Mesenchymal stem cell (in vitro differentiated cells and primary cell): ENCODE measurements at regions not wholly inside any gene's neighbourhood (a gene's known extent, or its start where the extent isn't known, plus 50 kb on each side); places are given as distances from the start of the nearest gene placed in this dataset.
A peak's percentile ranks its signal among the peaks of the same experiment; 100 is the strongest.

Experiments used
- DNase-seq: peaks from one replicate; pipeline ENCODE4 v3.0.0-alpha.2; 2013
- H2AFZ ChIP-seq: one replicate; pipeline ENCODE4 v1.6.1; 2013; ENCODE audit warnings: low read depth, mild to moderate bottlenecking, control low read depth, inconsistent platforms, low read length, moderate library complexity
- H2AK5ac ChIP-seq: 2 replicates; pipeline ENCODE4 v1.6.1; 2013; ENCODE audit warnings: low read length, moderate library complexity, mild to moderate bottlenecking, inconsistent platforms; ENCODE audit not compliant: severe bottlenecking
- H2BK120ac ChIP-seq: one replicate; pipeline ENCODE4 v1.6.1; 2013; ENCODE audit warnings: low read depth, mild to moderate bottlenecking, inconsistent platforms, low read length, moderate library complexity
- H2BK12ac ChIP-seq, 2 experiments: one replicate each; pipeline ENCODE4 v1.6.1; 2013; ENCODE audit warnings: inconsistent platforms in 2 of 2, low read length in 2 of 2, mild to moderate bottlenecking in 2 of 2, moderate library complexity in 2 of 2, control low read depth in 1 of 2
- H2BK15ac ChIP-seq: one replicate; pipeline ENCODE4 v1.6.1; 2013; ENCODE audit warnings: mild to moderate bottlenecking, low read depth, inconsistent platforms; ENCODE audit not compliant: poor library complexity, severe bottlenecking
- H2BK5ac ChIP-seq: 2 replicates; pipeline ENCODE4 v1.6.1; 2013; ENCODE audit warnings: low read depth, mild to moderate bottlenecking, low read length, control low read depth, inconsistent platforms; ENCODE audit not compliant: poor library complexity, severe bottlenecking
- H3K14ac ChIP-seq, 2 experiments: one replicate each; pipeline ENCODE4 v1.6.1; 2013; ENCODE audit warnings: inconsistent platforms in 2 of 2, low read length in 2 of 2, control low read depth in 1 of 2, mild to moderate bottlenecking in 1 of 2, moderate library complexity in 1 of 2
- H3K18ac ChIP-seq, 2 experiments: one replicate each; pipeline ENCODE4 v1.6.1; 2013; ENCODE audit warnings: inconsistent platforms in 2 of 2, low read length in 2 of 2, control low read depth in 1 of 2, low read depth in 1 of 2, mild to moderate bottlenecking in 1 of 2
- H3K23ac ChIP-seq, 2 experiments: one replicate each; pipeline ENCODE4 v1.6.1; 2013; ENCODE audit warnings: inconsistent platforms in 2 of 2, low read length in 2 of 2, mild to moderate bottlenecking in 2 of 2, moderate library complexity in 2 of 2, control low read depth in 1 of 2
- H3K27ac ChIP-seq: 2 replicates; pipeline ENCODE4 v1.5.1; 2013; ENCODE audit warnings: mild to moderate bottlenecking, moderate library complexity, low read length, control low read depth, inconsistent platforms; ENCODE audit not compliant: poor library complexity, severe bottlenecking
- H3K27me3 ChIP-seq, 2 experiments: 2 replicates each; pipeline versions ENCODE4 v1.6.1 to v1.7.0; 2013; ENCODE audit warnings: low read length in 2 of 2, mild to moderate bottlenecking in 2 of 2, moderate library complexity in 2 of 2, control low read depth in 1 of 2, inconsistent platforms in 1 of 2; ENCODE audit not compliant: control insufficient read depth in 1 of 2, insufficient read depth in 1 of 2
- H3K36me3 ChIP-seq, 2 experiments: 2 replicates each; pipeline versions ENCODE4 v1.6.1 to v1.7.0; 2013; ENCODE audit warnings: low read length in 2 of 2, control low read depth in 1 of 2, inconsistent platforms in 1 of 2, low read depth in 1 of 2, mild to moderate bottlenecking in 1 of 2; ENCODE audit not compliant: insufficient read depth in 2 of 2, control insufficient read depth in 1 of 2
- H3K4ac ChIP-seq, 2 experiments: one replicate each; pipeline ENCODE4 v1.6.1; 2013; ENCODE audit warnings: inconsistent platforms in 2 of 2, low read length in 2 of 2, mild to moderate bottlenecking in 2 of 2, moderate library complexity in 2 of 2, control low read depth in 1 of 2, low read depth in 1 of 2
- H3K4me1 ChIP-seq: 2 replicates; pipeline ENCODE4 v1.6.1; 2013; ENCODE audit warnings: low read depth, low read length, control low read depth; ENCODE audit not compliant: control insufficient read depth, insufficient read depth
- H3K4me2 ChIP-seq: 2 replicates; pipeline ENCODE4 v1.6.1; 2013; ENCODE audit warnings: low read length, mild to moderate bottlenecking, inconsistent platforms; ENCODE audit not compliant: poor library complexity, severe bottlenecking
- H3K4me3 ChIP-seq, 2 experiments: 2 replicates each; pipeline versions ENCODE4 v1.5.1 to v1.7.0; 2013; ENCODE audit warnings: low read length in 2 of 2, mild to moderate bottlenecking in 2 of 2, control low read depth in 1 of 2, low read depth in 1 of 2; ENCODE audit not compliant: insufficient read depth in 1 of 2
- H3K79me1 ChIP-seq: replicated peaks from 2 replicates; pipeline ENCODE4 v1.6.1; 2013; ENCODE audit warnings: mild to moderate bottlenecking, control low read depth, low read length, inconsistent platforms; ENCODE audit not compliant: poor library complexity, severe bottlenecking
- H3K9ac ChIP-seq: 2 replicates; pipeline ENCODE4 v1.7.0; 2013; ENCODE audit warnings: mild to moderate bottlenecking, low read length, moderate library complexity
- H3K9me3 ChIP-seq: 2 replicates; pipeline ENCODE4 v1.7.0; 2013; ENCODE audit warnings: mild to moderate bottlenecking, low read length; ENCODE audit not compliant: control insufficient read depth
- H4K8ac ChIP-seq: one replicate; pipeline ENCODE4 v1.6.1; 2013; ENCODE audit warnings: inconsistent platforms, mild to moderate bottlenecking, low read length, moderate library complexity
- H4K91ac ChIP-seq: one replicate; pipeline ENCODE4 v1.6.1; 2013; ENCODE audit warnings: mild to moderate bottlenecking, low read length, inconsistent platforms
- WGBS: methylation state at CpG from one replicate; pipeline ENCODE4 v1.1.7; 2013; ENCODE audit warnings: mixed read lengths; 5-methylcytosine and 5-hydroxymethylcytosine counted together

- no peak for DNase-seq
- Histone ChIP-seq H4K8ac (no peak overlapping the region), H3K4ac (no peak overlapping the region), H2BK120ac (no peak overlapping the region), H3K4me2 (no peak overlapping the region), H2AK5ac (no peak overlapping the region), H3K4me1 (no peaks in the 10 kb centered on the region), H3K79me1 (no peaks in the 10 kb centered on the region), H4K91ac (no peak overlapping the region), H3K18ac (no peak overlapping the region), H3K27ac (no peak overlapping the region), H3K9me3 (no peaks in the 10 kb centered on the region), H3K14ac (no peak overlapping the region), H3K23ac (no peak overlapping the region), H2BK12ac (no peak overlapping the region), H3K4me3 (peak overlapping the region in 1 of 2 experiments; percentile 61), H3K27me3 (no peaks in the 10 kb centered on the region), H2BK15ac (no peak overlapping the region), H3K9ac (peak overlapping the region; percentile 79), H2AFZ (no peak overlapping the region), H2BK5ac (no peak overlapping the region), H3K36me3 (no peaks in the 10 kb centered on the region)
- WGBS: 91% methylated on average over 5 of the region's 5 CpGs
Measured at GRCh38 chr2:57882895-57883515, 163.6 kb upstream of the VRK2 start.

DNA sequence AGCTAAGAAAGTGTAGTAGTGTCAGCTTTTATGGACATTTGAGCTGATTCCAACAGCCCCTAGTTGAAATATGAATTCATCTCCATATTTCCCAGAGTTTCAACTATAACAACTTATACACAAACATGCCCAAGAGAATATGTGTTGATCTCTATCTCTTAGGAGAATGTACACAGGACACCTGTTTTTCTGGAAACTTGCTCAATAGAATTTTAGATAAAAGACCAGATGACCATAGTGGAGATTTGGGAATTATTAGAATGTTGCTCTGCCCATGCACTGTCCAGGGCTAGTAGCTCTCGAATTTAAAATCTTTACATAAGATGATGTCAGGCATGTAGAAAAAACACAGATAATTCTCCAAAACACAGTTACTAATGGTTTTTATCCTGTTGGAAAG, 162.3 kb upstream of the VRK2 start:
- WGBS: no CpG with 5 or more reads among the region's 1 CpG
- Histone ChIP-seq H4K91ac (no peak overlapping the region), H3K18ac (no peak overlapping the region), H2BK15ac (no peak overlapping the region), H3K14ac (no peak overlapping the region), H3K9ac (no peak overlapping the region), H3K27ac (no peak overlapping the region), H3K36me3 (no peaks in the 10 kb centered on the region), H3K79me1 (no peaks in the 10 kb centered on the region), H3K4me3 (no peak overlapping the region), H3K4ac (no peak overlapping the region), H2AK5ac (no peak overlapping the region), H3K27me3 (no peaks in the 10 kb centered on the region), H4K8ac (no peak overlapping the region), H2BK12ac (no peak overlapping the region), H3K9me3 (no peaks in the 10 kb centered on the region), H3K23ac (no peak overlapping the region), H3K4me2 (no peak overlapping the region), H2BK120ac (no peak overlapping the region), H2AFZ (no peak overlapping the region), H3K4me1 (no peaks in the 10 kb centered on the region), H2BK5ac (no peak overlapping the region)
- no peak for DNase-seq

GRCh38 chr2:57885742-57886141, 160.9 kb upstream of the VRK2 start:
- H3K4me1 ChIP-seq: no peaks in the 10 kb centered on the region
- no peak overlapping the region for H3K27ac ChIP-seq
- no peak overlapping the region for H2BK120ac ChIP-seq
- no peak overlapping the region for H3K23ac ChIP-seq
- H3K27me3 ChIP-seq: no peaks in the 10 kb centered on the region
- H3K9me3 ChIP-seq: no peaks in the 10 kb centered on the region
- H2BK12ac ChIP-seq: no peak overlapping the region
- H3K4me3 ChIP-seq: no peak overlapping the region
- no peaks in the 10 kb centered on the region for H3K36me3 ChIP-seq
- H3K9ac ChIP-seq: no peak overlapping the region
- no peak overlapping the region for H2AK5ac ChIP-seq
- no peak overlapping the region for H2BK5ac ChIP-seq
- no peak overlapping the region for H4K91ac ChIP-seq
- no peak overlapping the region for H3K18ac ChIP-seq
- no peak overlapping the region for H3K4me2 ChIP-seq
- H4K8ac ChIP-seq: no peak overlapping the region
- H3K79me1 ChIP-seq: no peaks in the 10 kb centered on the region
- no peak overlapping the region for H3K14ac ChIP-seq
- no peak overlapping the region for H2AFZ ChIP-seq
- H3K4ac ChIP-seq: no peak overlapping the region
- DNase-seq: no peak
- H2BK15ac ChIP-seq: no peak overlapping the region

- Histone ChIP-seq H3K9me3 (no peaks in the 10 kb centered on the region), H3K4ac (no peak overlapping the region), H4K91ac (no peak overlapping the region), H3K18ac (no peak overlapping the region), H3K4me3 (no peak overlapping the region), H2BK15ac (no peak overlapping the region), H2AK5ac (no peak overlapping the region), H3K4me2 (no peak overlapping the region), H3K23ac (no peak overlapping the region), H3K9ac (no peak overlapping the region), H3K79me1 (no peaks in the 10 kb centered on the region), H2BK120ac (no peak overlapping the region), H3K4me1 (no peaks in the 10 kb centered on the region), H2BK5ac (no peak overlapping the region), H3K14ac (no peak overlapping the region), H3K27ac (no peak overlapping the region), H4K8ac (no peak overlapping the region), H3K27me3 (no peaks in the 10 kb centered on the region), H2BK12ac (no peak overlapping the region), H3K36me3 (no peaks in the 10 kb centered on the region), H2AFZ (peak overlapping the region; percentile 44)
- DNase-seq: no peak
- WGBS: 74% methylated on average over 8 of the region's 13 CpGs
Measured at GRCh38 chr2:57886161-57886786, 160.3 kb upstream of the VRK2 start.
